HUES64 (cell line): ENCODE measurements at regions not wholly inside any gene's neighbourhood (a gene's known extent, or its start where the extent isn't known, plus 50 kb on each side); places are given as distances from the start of the nearest gene placed in this dataset.
"Not testable (repeated sequence)": the region's sequence is repeated elsewhere in the genome, so short reads cannot be mapped to it uniquely, and the experiment has no call there.

Experiments used
- H3K27ac ChIP-seq: 2 replicates; pipeline ENCODE4 v1.7.0; 2013; ENCODE audit warnings: low read depth, low read length, inconsistent platforms
- H3K27me3 ChIP-seq: 2 replicates; pipeline ENCODE4 v1.6.1; 2013; ENCODE audit warnings: mild to moderate bottlenecking, low read length; ENCODE audit not compliant: insufficient read depth
- H3K36me3 ChIP-seq: 2 replicates; pipeline ENCODE4 v1.6.1; 2013; ENCODE audit warnings: mild to moderate bottlenecking, low read length; ENCODE audit not compliant: insufficient read depth
- H3K4me1 ChIP-seq: 2 replicates; pipeline ENCODE4 v1.6.1; 2013; ENCODE audit warnings: mild to moderate bottlenecking, low read length, moderate library complexity; ENCODE audit not compliant: insufficient read depth
- H3K4me3 ChIP-seq: 2 replicates; pipeline ENCODE4 v1.5.1; 2013; ENCODE audit warnings: mild to moderate bottlenecking, low read length, moderate library complexity
- H3K9ac ChIP-seq: 2 replicates; pipeline ENCODE4 v1.6.1; 2013; ENCODE audit warnings: mild to moderate bottlenecking, low read depth, low read length
- H3K9me3 ChIP-seq: 2 replicates; pipeline ENCODE4 v1.6.1; 2013; ENCODE audit warnings: low read depth, low read length; ENCODE audit not compliant: insufficient read depth
- WGBS: fragments of 150-250, 120-280 bp; methylation state at CpG from one replicate; pipeline ENCODE4 v1.1.7; 2013; ENCODE audit warnings: missing lambda C conversion rate; 5-methylcytosine and 5-hydroxymethylcytosine counted together

- H3K27me3 ChIP-seq, H3K9me3 ChIP-seq, H3K4me3 ChIP-seq, H3K36me3 ChIP-seq, H3K9ac ChIP-seq, H3K27ac ChIP-seq: not testable (repeated sequence)
- H3K4me1 ChIP-seq = peaks cover 11% of the 10 kb centered on the region; the same call in 1 of the 2 replicates
- 94% methylated on average over 2 of the region's 2 CpGs for WGBS
Observed at GRCh38 chr13:78117070-78117469, 198.4 kb upstream of the EDNRB start.

GRCh38 chr13:78105656-78106055 lies 187.0 kb upstream of the EDNRB start:
- H3K9me3 ChIP-seq = no peaks in the 10 kb centered on the region
- H3K4me1 ChIP-seq = no peaks in the 10 kb centered on the region
- H3K4me3 ChIP-seq = no peak overlapping the region
- H3K27me3 ChIP-seq = no peaks in the 10 kb centered on the region
- H3K27ac ChIP-seq = no peak overlapping the region
- no peak overlapping the region for H3K9ac ChIP-seq
- no peaks in the 10 kb centered on the region for H3K36me3 ChIP-seq

- Histone ChIP-seq H3K4me3 (no peak overlapping the region), H3K36me3 (no peaks in the 10 kb centered on the region), H3K27me3 (no peaks in the 10 kb centered on the region), H3K9ac (no peak overlapping the region), H3K9me3 (no peaks in the 10 kb centered on the region), H3K27ac (no peak overlapping the region), H3K4me1 (no peaks in the 10 kb centered on the region)
- 90% methylated on average over 2 of the region's 2 CpGs for WGBS
Observed at GRCh38 chr13:78103936-78104335, 185.3 kb upstream of the EDNRB start.

- H3K9ac ChIP-seq = no peak overlapping the region
- H3K36me3 ChIP-seq = no peaks in the 10 kb centered on the region
- no peak overlapping the region for H3K4me3 ChIP-seq
- H3K9me3 ChIP-seq = no peaks in the 10 kb centered on the region
- no peak overlapping the region for H3K27ac ChIP-seq
- WGBS = 100% methylated on average over 1 of the region's 2 CpGs
- no peaks in the 10 kb centered on the region for H3K4me1 ChIP-seq
- no peaks in the 10 kb centered on the region for H3K27me3 ChIP-seq
Observed at GRCh38 chr13:78102741-78103140, 184.1 kb upstream of the EDNRB start.

- 97% methylated on average over 3 of the region's 4 CpGs for WGBS
- H3K36me3 ChIP-seq = no peaks in the 10 kb centered on the region
- H3K4me3 ChIP-seq = no peak overlapping the region
- no peaks in the 10 kb centered on the region for H3K4me1 ChIP-seq
- no peak overlapping the region for H3K9ac ChIP-seq
- no peaks in the 10 kb centered on the region for H3K9me3 ChIP-seq
- H3K27me3 ChIP-seq = no peaks in the 10 kb centered on the region
- H3K27ac ChIP-seq = no peak overlapping the region
Observed at GRCh38 chr13:78102121-78102677, 183.6 kb upstream of the EDNRB start.

GRCh38 chr13:78100486-78100885 lies 181.9 kb upstream of the EDNRB start:
- Histone ChIP-seq H3K4me1 (no peaks in the 10 kb centered on the region), H3K9ac (no peak overlapping the region), H3K27ac (no peak overlapping the region), H3K27me3 (no peaks in the 10 kb centered on the region), H3K36me3 (no peaks in the 10 kb centered on the region), H3K4me3 (no peak overlapping the region), H3K9me3 (no peaks in the 10 kb centered on the region)
- 97% methylated on average over 3 of the region's 4 CpGs for WGBS

- no peaks in the 10 kb centered on the region for H3K27me3 ChIP-seq
- H3K4me3 ChIP-seq = no peak overlapping the region
- no peak overlapping the region for H3K9ac ChIP-seq
- no peaks in the 10 kb centered on the region for H3K9me3 ChIP-seq
- H3K4me1 ChIP-seq = no peaks in the 10 kb centered on the region
- no peaks in the 10 kb centered on the region for H3K36me3 ChIP-seq
- 98% methylated on average over 3 of the region's 3 CpGs for WGBS
- H3K27ac ChIP-seq = no peak overlapping the region
Observed at GRCh38 chr13:78098249-78098648, 179.6 kb upstream of the EDNRB start.

- Histone ChIP-seq H3K27me3 (no peaks in the 10 kb centered on the region), H3K27ac (no peak overlapping the region), H3K4me1 (no peaks in the 10 kb centered on the region), H3K4me3 (no peak overlapping the region), H3K9ac (no peak overlapping the region), H3K9me3 (no peaks in the 10 kb centered on the region), H3K36me3 (no peaks in the 10 kb centered on the region)
- 95% methylated on average over 1 of the region's 1 CpG for WGBS
Observed at GRCh38 chr13:78096221-78096620, 177.6 kb upstream of the EDNRB start.

- Histone ChIP-seq H3K27ac (no peak overlapping the region), H3K36me3 (no peaks in the 10 kb centered on the region), H3K4me1 (peaks cover 5% of the 10 kb centered on the region; the same call in 1 of the 2 replicates), H3K9ac (no peak overlapping the region), H3K27me3 (no peaks in the 10 kb centered on the region), H3K9me3 (no peaks in the 10 kb centered on the region), H3K4me3 (no peak overlapping the region)
- WGBS = 93% methylated on average over 4 of the region's 4 CpGs
Observed at GRCh38 chr13:78087966-78088678, 169.5 kb upstream of the EDNRB start.

GRCh38 chr13:78085434-78086225 lies 167.0 kb upstream of the EDNRB start:
- Histone ChIP-seq H3K36me3 (no peaks in the 10 kb centered on the region), H3K27me3 (no peaks in the 10 kb centered on the region), H3K27ac (no peak overlapping the region), H3K4me1 (peaks cover 5% of the 10 kb centered on the region; the same call in 1 of the 2 replicates), H3K9ac (no peak overlapping the region), H3K4me3 (no peak overlapping the region), H3K9me3 (peaks cover 14% of the 10 kb centered on the region)
- WGBS = 86% methylated on average over 6 of the region's 8 CpGs

GRCh38 chr13:78084401-78084800 lies 165.8 kb upstream of the EDNRB start:
- no CpG with 5 or more reads among the region's 1 CpG for WGBS

More at GRCh38 chr13:78084401-78084800, 165.8 kb upstream of the EDNRB start:
- H3K36me3 ChIP-seq = no peaks in the 10 kb centered on the region
- H3K9me3 ChIP-seq = peaks cover 18% of the 10 kb centered on the region
- no peak overlapping the region for H3K27ac ChIP-seq
- no peaks in the 10 kb centered on the region for H3K27me3 ChIP-seq
- no peak overlapping the region for H3K4me3 ChIP-seq
- H3K4me1 ChIP-seq = peaks cover 5% of the 10 kb centered on the region; the same call in 1 of the 2 replicates
- H3K9ac ChIP-seq = no peak overlapping the region
